Type B pancreatic cell (in vitro differentiated cells): ENCODE measurements at regions not wholly inside any gene's neighbourhood (a gene's known extent, or its start where the extent isn't known, plus 50 kb on each side); places are given as distances from the start of the nearest gene placed in this dataset.

Experiments used
- DNase-seq: peaks from one replicate; pipeline ENCODE4 v3.0.0; 2021; ENCODE audit warnings: mixed read lengths; ENCODE audit not compliant: unreplicated experiment; ENCODE audit errors: extremely low spot score
- H3K27ac Mint-ChIP-seq: 2 replicates; pipeline ENCODE4 v1.8.0; 2021; ENCODE audit warnings: mild to moderate bottlenecking, mixed read lengths
- H3K27me3 Mint-ChIP-seq: 2 replicates; pipeline ENCODE4 v1.8.0; 2021; ENCODE audit warnings: mixed read lengths
- H3K36me3 Mint-ChIP-seq: 2 replicates; pipeline ENCODE4 v1.8.0; 2021; ENCODE audit warnings: mixed read lengths
- H3K4me1 Mint-ChIP-seq: one replicate; pipeline ENCODE4 v1.8.0; 2021; ENCODE audit warnings: mixed read lengths; ENCODE audit not compliant: unreplicated experiment
- H3K4me3 Mint-ChIP-seq: 2 replicates; pipeline ENCODE4 v1.8.0; 2021; ENCODE audit warnings: mild to moderate bottlenecking, mixed read lengths
- H3K9me3 Mint-ChIP-seq: 2 replicates; pipeline ENCODE4 v1.8.0; 2021; ENCODE audit warnings: mixed read lengths
- TF ChIP-seq, protein P1 (sequence below): fragments of 200-600 bp; sonication (generic); conservative IDR thresholded peaks from 2 replicates; pipeline ENCODE4 v1.5.0; 2021; ENCODE audit warnings: antibody characterized with exemption, mild to moderate bottlenecking

DNA sequence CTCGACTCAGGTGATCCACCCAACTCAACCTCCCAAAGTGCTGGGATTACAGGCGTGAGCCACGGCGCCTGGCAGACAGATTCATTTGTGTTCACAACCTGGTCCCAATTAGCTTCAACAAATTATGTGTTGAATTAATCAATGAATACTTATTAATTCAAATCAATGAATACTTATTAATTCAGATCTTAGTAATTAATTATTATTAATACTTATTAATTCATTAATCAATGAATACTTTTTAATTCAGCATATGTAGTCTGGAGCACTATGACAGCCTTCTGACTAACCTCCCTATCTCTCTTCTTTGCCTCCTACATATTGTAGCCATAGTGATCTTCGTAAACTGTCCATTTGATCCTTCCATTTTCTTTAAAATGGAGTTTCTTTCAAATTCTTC is 56.7 kb upstream of the RBPJ start:
- H3K27me3 Mint-ChIP-seq: no peaks in the 10 kb centered on the region
- no peak overlapping the region for H3K27ac Mint-ChIP-seq
- H3K4me1 Mint-ChIP-seq: peaks cover 8% of the 10 kb centered on the region
- H3K9me3 Mint-ChIP-seq: no peaks in the 10 kb centered on the region
- TF ChIP-seq, protein P1, sequence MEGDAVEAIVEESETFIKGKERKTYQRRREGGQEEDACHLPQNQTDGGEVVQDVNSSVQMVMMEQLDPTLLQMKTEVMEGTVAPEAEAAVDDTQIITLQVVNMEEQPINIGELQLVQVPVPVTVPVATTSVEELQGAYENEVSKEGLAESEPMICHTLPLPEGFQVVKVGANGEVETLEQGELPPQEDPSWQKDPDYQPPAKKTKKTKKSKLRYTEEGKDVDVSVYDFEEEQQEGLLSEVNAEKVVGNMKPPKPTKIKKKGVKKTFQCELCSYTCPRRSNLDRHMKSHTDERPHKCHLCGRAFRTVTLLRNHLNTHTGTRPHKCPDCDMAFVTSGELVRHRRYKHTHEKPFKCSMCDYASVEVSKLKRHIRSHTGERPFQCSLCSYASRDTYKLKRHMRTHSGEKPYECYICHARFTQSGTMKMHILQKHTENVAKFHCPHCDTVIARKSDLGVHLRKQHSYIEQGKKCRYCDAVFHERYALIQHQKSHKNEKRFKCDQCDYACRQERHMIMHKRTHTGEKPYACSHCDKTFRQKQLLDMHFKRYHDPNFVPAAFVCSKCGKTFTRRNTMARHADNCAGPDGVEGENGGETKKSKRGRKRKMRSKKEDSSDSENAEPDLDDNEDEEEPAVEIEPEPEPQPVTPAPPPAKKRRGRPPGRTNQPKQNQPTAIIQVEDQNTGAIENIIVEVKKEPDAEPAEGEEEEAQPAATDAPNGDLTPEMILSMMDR: no peak
- no peaks in the 10 kb centered on the region for H3K36me3 Mint-ChIP-seq
- no peak overlapping the region for H3K4me3 Mint-ChIP-seq
- no peak for DNase-seq

DNA sequence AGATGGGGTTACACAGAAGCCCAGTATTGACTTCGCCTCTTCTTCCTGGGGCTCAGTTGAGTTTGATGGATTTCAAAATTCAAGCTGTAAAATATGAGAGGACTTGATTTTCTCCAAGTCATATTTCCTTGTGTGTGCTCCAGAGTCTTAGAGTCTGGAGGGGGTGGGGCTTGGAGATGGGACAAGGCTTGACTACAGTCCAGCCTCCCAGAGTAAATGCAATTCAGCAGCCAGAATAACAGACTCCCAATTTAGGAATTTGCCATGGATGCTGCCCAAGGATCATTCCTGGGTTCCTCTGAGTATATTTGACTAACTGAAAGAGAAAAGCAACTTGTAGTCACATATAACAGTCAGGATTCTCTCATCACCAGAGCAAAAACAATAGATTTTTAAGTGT is 53.7 kb upstream of the RBPJ start:
- H3K4me3 Mint-ChIP-seq: no peak overlapping the region
- peaks cover 4% of the 10 kb centered on the region for H3K9me3 Mint-ChIP-seq
- no peaks in the 10 kb centered on the region for H3K36me3 Mint-ChIP-seq
- TF ChIP-seq, protein P1: no peak
- DNase-seq: no peak
- peaks cover 2% of the 10 kb centered on the region for H3K27me3 Mint-ChIP-seq
- H3K4me1 Mint-ChIP-seq: peaks cover 13% of the 10 kb centered on the region
- no peak overlapping the region for H3K27ac Mint-ChIP-seq

DNA sequence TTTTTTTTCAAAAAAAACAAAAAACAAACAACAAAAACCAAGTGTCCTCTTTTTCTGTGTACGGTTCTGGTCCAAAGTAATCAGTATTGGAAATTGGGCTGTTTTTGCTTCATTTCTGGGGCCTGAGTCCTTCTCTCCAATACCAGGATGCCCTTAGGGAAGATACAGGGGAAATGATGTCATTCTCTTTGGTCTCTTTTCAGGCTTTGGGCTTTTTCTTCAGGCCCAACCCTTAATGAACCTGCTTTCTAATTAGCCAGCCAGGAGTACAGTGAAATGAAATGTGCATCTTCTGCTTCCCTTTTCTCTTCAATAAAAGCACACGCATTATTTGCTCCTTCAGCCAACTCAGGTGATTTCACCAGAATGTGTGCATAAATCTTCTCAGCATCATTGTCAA is 52.6 kb upstream of the RBPJ start:
- no peak overlapping the region for H3K4me3 Mint-ChIP-seq
- TF ChIP-seq, protein P1: no peak
- no peak overlapping the region for H3K27ac Mint-ChIP-seq
- peaks cover 2% of the 10 kb centered on the region for H3K27me3 Mint-ChIP-seq
- DNase-seq: no peak
- H3K4me1 Mint-ChIP-seq: peaks cover 13% of the 10 kb centered on the region
- peaks cover 4% of the 10 kb centered on the region for H3K9me3 Mint-ChIP-seq
- no peaks in the 10 kb centered on the region for H3K36me3 Mint-ChIP-seq

DNA sequence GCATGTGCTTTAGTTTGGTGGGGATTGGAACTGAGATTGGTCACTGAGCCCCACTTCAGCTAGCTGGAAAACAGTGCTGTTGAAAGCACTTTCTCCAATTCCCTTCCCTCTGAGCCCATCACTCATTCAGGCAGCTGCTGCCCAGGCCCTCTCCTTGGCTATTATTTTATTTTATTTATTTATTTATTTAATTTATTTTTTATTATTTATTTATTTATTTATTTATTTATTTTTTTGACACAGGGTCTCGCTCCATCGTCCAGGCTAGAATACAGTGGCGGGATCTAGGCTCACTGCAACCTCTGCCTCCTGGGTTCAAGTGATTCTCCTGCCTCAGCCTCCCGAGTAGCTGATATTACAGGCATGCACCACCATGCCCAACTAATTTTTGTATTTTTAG is 51.8 kb upstream of the RBPJ start:
- TF ChIP-seq, protein P1: no peak
- no peaks in the 10 kb centered on the region for H3K36me3 Mint-ChIP-seq
- peaks cover 13% of the 10 kb centered on the region for H3K4me1 Mint-ChIP-seq
- H3K27me3 Mint-ChIP-seq: peaks cover 2% of the 10 kb centered on the region
- no peak overlapping the region for H3K27ac Mint-ChIP-seq
- H3K4me3 Mint-ChIP-seq: no peak overlapping the region
- DNase-seq: no peak
- H3K9me3 Mint-ChIP-seq: peaks cover 4% of the 10 kb centered on the region
